ENCODE measurements at regions not wholly inside any gene's neighbourhood (a gene's known extent, or its start where the extent isn't known, plus 50 kb on each side); places are given as distances from the start of the nearest gene placed in this dataset.
A peak's percentile ranks its signal among the peaks of the same experiment; 100 is the strongest.

GRCh38 chr6:9851541-9852380 lies 563.1 kb downstream of the TFAP2A start:
- H2AFZ ChIP-seq (ENCODE audit: low read length), result no peak overlapping the region

More at GRCh38 chr6:9851541-9852380, 563.1 kb downstream of the TFAP2A start:
- peaks cover 2 to 8% of the 10 kb centered on the region in 2 experiments; a peak in 2 of 4 replicates for H3K4me1 Mint-ChIP-seq
- Histone ChIP-seq H2BK20ac (ENCODE audit: low read depth, low read length, poor library complexity, severe bottlenecking) (no peak overlapping the region), H3K9ac (ENCODE audit: extremely low read depth, insufficient read length, low read length) (no peak overlapping the region), H3T11ph (ENCODE audit: low read length) (no peak overlapping the region), H4K8ac (replicated peaks; ENCODE audit: insufficient read length, low read depth, low read length) (no peak overlapping the region), H2BK5ac (ENCODE audit: insufficient read length, low read length) (no peak overlapping the region), H3K27ac (ENCODE audit: insufficient read length, low read depth, low read length) (no peak overlapping the region), H3K4me2 (ENCODE audit: insufficient read depth, insufficient read length, low read length) (no peak overlapping the region), H3K27me3 (ENCODE audit: insufficient read depth, low read length) (no peaks in the 10 kb centered on the region), H3K9me3 (ENCODE audit: control insufficient read depth, low read depth, low read length) (no peaks in the 10 kb centered on the region), H3K23ac (ENCODE audit: insufficient read length, low read depth, low read length) (no peak overlapping the region), H3K79me1 (ENCODE audit: insufficient read depth, low read depth, low read length, poor library complexity, severe bottlenecking) (no peaks in the 10 kb centered on the region), H3K56ac (ENCODE audit: insufficient read length, low read depth, low read length) (no peak overlapping the region), H4K20me1 (ENCODE audit: control insufficient read depth, insufficient read depth, insufficient read length) (no peaks in the 10 kb centered on the region), H2AK5ac (ENCODE audit: insufficient read length, low read length) (no peak overlapping the region), H3K23me2 (ENCODE audit: insufficient read length, low read depth, low read length, poor library complexity, severe bottlenecking) (no peaks in the 10 kb centered on the region), H3K79me2 (ENCODE audit: insufficient read depth, low read length) (no peaks in the 10 kb centered on the region), H2BK120ac (ENCODE audit: low read depth, low read length, poor library complexity, severe bottlenecking) (no peak overlapping the region), H3K4me1 (ENCODE audit: insufficient read depth, low read length) (no peaks in the 10 kb centered on the region), H3K4ac (ENCODE audit: low read depth, low read length) (no peak overlapping the region), H2BK12ac (ENCODE audit: insufficient read length, low read depth, low read length) (no peak overlapping the region), H2BK15ac (ENCODE audit: low read depth, low read length) (no peak overlapping the region), H3K14ac (ENCODE audit: insufficient read depth, low read length) (no peak overlapping the region), H4K5ac (ENCODE audit: insufficient read length, low read depth, low read length) (no peak overlapping the region), H4K91ac (ENCODE audit: insufficient read length, low read depth, low read length) (no peak overlapping the region), H3K18ac (ENCODE audit: insufficient read length, low read depth, low read length) (no peak overlapping the region)
- peaks cover 22 to 25% of the 10 kb centered on the region in 2 experiments for H3K9me3 Mint-ChIP-seq
- DNase-seq, result peak; percentile 88
- peaks cover 3 to 25% (median 8%) of the 10 kb centered on the region in 3 experiments; a peak in 5 of 7 replicates for H3K36me3 Mint-ChIP-seq (ENCODE audit: insufficient read depth in 1 of 3, low read depth in 3 of 3)
- peaks cover 4% of the 10 kb centered on the region; the same call in 1 of the 2 replicates for H3K27me3 Mint-ChIP-seq (ENCODE audit: low read depth)
- H3K4me3 Mint-ChIP-seq, result no peak overlapping the region
- H3K27ac Mint-ChIP-seq, result peak overlapping the region in 1 of 3 experiments; percentile 95; a peak in 2 of 7 replicates
- WGBS (ENCODE audit: extremely low coverage, insufficient read length, low lambda C conversion rate), result no CpG with 5 or more reads among the region's 9 CpGs
- peak; percentile 70 for TF ChIP-seq CTCF (conservative IDR thresholded peaks at IDR 0.05)

Data from H9 (cell line).